Heart right ventricle (tissue), 16 donors: ENCODE measurements at regions not wholly inside any gene's neighbourhood (a gene's known extent, or its start where the extent isn't known, plus 50 kb on each side); places are given as distances from the start of the nearest gene placed in this dataset.

ENCODE experiments used
- ATAC-seq, 8 donors: fragments of 200-7000 bp; cut with Tn5 transposase; one replicate each; pipeline ENCODE4 v1.9.1; 2020; ENCODE audit warnings: mild to moderate bottlenecking in 8 of 8, moderate library complexity in 8 of 8, moderate number of reproducible peaks in 1 of 8
- DNase-seq, 2 donors: peaks; one replicate each; pipeline ENCODE4 v3.0.0-alpha.2; 2020
- H3K27ac ChIP-seq, 10 donors: fragments of 200-600 bp; sonication (generic) in 2 of 10; one replicate each; pipeline versions ENCODE4 v1.5.0 to v1.8.0; 2020 to 2022; ENCODE audit warnings: mild to moderate bottlenecking in 3 of 10
- H3K27me3 ChIP-seq, 7 donors: fragments of 200-600 bp; one replicate each; pipeline ENCODE4 v1.8.0; 2021 to 2022; ENCODE audit warnings: mild to moderate bottlenecking in 2 of 7
- H3K36me3 ChIP-seq, 9 donors: fragments of 200-600 bp; sonication (generic) in 1 of 9; one replicate each; pipeline versions ENCODE4 v1.5.0 to v1.8.0; 2020 to 2022; ENCODE audit warnings: mild to moderate bottlenecking in 2 of 9
- H3K4me1 ChIP-seq, 9 donors: fragments of 200-600 bp; sonication (generic) in 1 of 9; one replicate each; pipeline versions ENCODE4 v1.5.0 to v1.8.0; 2020 to 2022; ENCODE audit warnings: mild to moderate bottlenecking in 4 of 9
- H3K4me3 ChIP-seq, 10 donors: fragments of 200-600 bp; sonication (generic) in 2 of 10; one replicate each; pipeline versions ENCODE4 v1.5.0 to v1.8.0; 2020 to 2022; ENCODE audit warnings: mild to moderate bottlenecking in 7 of 10, moderate library complexity in 2 of 10
- H3K9me3 ChIP-seq, 11 donors: fragments of 200-600 bp in 10 of 11; sonication (generic) in 2 of 11; one replicate each; pipeline versions ENCODE4 v1.5.0 to v1.8.0; 2013 to 2022; ENCODE audit warnings: mild to moderate bottlenecking in 2 of 11, control low read depth in 1 of 11, moderate library complexity in 1 of 11
- WGBS, 2 donors: extraction: QIAGEN DNeasy Blood & Tissue Kit; methylation state at CpG; one replicate each; pipeline ENCODE4 v1.1.7; 2013; ENCODE audit warnings: inconsistent platforms in 1 of 2; 5-methylcytosine and 5-hydroxymethylcytosine counted together
- intact Hi-C, 10 donors: fragments of 100-400 bp; cut with DNase I; formaldehyde crosslinking; loops; one replicate each; pipeline versions ENCODE4 v1.11.1 to v1.14.2; 2022
- TF ChIP-seq, protein P1 (sequence below), 9 donors: fragments of 200-600 bp; sonication (generic) in 2 of 9; IDR thresholded peaks; one replicate each; pipeline versions ENCODE4 v1.5.0 to v1.8.0; 2021 to 2022; ENCODE audit warnings: antibody characterized with exemption in 9 of 9, mild to moderate bottlenecking in 5 of 9, moderate library complexity in 1 of 9
- donor health status: Arrhythmogenic right ventricular cardiomyopathy.
- donor health status: ischemic (EF 13 %, LVEDD 7.1; RV severe dilation, severe dysfunction).
- donor health status: healthy with polysubstance abuse.
- donor health status: DM: no; HTN: yes; CAD: no.
- donor health status: DM: no; HTN: no; CAD: no.
- donor health status: ischemic (EF 25% LVEDD 6.9; RV normal size, moderate dysfunction).
- donor health status: ischemic (EF 25% LVEDD 5.7; RV mildly dilated, moderate dysfunction).
- donor health status: healthy.
- donor health status: DM: yes; HTN: yes; CAD: no.
- donor health status: Ischemic cardiomyopathy.
- donor health status: ischemic (EF 35%, LVEDD 5.7; RV mildly dilated, moderate dysfunction).
- donor health status: nonischemic (EF 11% LVEDD 7.7; RV severe dilation, severe dysfunction).
- donor health status: DM: yes; HTN: yes; CAD: no.
- donor health status: PGD.
- donor health status: ischemic (EF 29% LVEDD 5.4; RV normal size, mild dysfunction).
- donor health status: nonischemic (EF 23%, LVEDD 6.1; RV moderate dilation, normal function).

DNA sequence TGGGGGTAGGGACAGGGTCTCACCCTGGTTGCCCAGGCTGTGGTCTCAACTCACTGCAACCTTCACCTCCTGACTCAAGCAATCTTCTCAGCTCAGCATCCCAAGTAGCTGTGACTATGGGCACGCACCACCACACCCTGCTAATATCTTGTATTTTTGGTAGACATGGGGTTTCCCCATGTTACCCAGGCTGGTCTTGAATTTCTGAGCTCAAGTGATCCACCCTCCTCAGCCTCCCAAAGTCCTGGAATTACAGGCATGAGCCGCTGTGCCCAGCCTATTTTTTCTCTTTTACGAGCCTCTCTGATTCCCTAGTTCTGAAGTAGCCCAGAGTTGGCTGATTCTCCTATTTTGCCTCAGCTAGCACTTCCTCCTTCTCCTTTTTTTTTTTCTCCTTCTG is 83.6 kb downstream of the ZNF280B start:
- intact Hi-C loops, result no loop called here
- Histone ChIP-seq H3K36me3 (no peaks in the 10 kb centered on the region), H3K27ac (no peak overlapping the region), H3K9me3 (no peaks in the 10 kb centered on the region), H3K27me3 (peaks cover 6 to 60% (median 33%) of the 10 kb centered on the region in 7 donors), H3K4me1 (peaks cover 0 to 6% (median 0%) of the 10 kb centered on the region in 9 donors), H3K4me3 (no peak overlapping the region)
- DNase-seq (no peak), ATAC-seq (no peak)
- TF ChIP-seq, protein P1, sequence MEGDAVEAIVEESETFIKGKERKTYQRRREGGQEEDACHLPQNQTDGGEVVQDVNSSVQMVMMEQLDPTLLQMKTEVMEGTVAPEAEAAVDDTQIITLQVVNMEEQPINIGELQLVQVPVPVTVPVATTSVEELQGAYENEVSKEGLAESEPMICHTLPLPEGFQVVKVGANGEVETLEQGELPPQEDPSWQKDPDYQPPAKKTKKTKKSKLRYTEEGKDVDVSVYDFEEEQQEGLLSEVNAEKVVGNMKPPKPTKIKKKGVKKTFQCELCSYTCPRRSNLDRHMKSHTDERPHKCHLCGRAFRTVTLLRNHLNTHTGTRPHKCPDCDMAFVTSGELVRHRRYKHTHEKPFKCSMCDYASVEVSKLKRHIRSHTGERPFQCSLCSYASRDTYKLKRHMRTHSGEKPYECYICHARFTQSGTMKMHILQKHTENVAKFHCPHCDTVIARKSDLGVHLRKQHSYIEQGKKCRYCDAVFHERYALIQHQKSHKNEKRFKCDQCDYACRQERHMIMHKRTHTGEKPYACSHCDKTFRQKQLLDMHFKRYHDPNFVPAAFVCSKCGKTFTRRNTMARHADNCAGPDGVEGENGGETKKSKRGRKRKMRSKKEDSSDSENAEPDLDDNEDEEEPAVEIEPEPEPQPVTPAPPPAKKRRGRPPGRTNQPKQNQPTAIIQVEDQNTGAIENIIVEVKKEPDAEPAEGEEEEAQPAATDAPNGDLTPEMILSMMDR (IDR thresholded peaks at IDR 0.05), result no peak
- 74 to 83% methylated on average over 3 of the region's 3 CpGs for WGBS, 2 donors

DNA sequence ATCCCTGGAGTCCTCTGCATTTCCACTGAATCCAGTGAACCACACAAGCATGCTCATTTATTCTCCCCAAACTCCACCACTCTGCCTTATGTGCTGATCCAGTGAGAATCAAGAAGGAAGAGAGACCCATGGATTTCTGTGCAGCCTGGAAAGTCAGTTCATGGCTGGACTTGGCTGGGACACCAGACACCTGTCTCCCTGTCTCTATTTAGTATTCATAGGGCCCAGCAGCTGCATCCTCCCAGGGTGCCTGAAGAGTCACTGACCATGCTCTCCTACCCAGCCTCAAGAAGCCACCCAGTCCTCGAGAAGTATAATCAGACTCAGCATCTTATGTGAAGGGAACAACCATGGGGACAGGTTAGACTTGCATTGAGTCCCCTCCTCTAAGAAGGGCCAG is 83.2 kb downstream of the ZNF280B start:
- DNase-seq, result no peak
- Histone ChIP-seq H3K27me3 (peaks cover 6 to 63% (median 30%) of the 10 kb centered on the region in 7 donors), H3K4me3 (no peak overlapping the region), H3K4me1 (peaks cover 0 to 6% (median 0%) of the 10 kb centered on the region in 9 donors), H3K36me3 (no peaks in the 10 kb centered on the region), H3K9me3 (no peaks in the 10 kb centered on the region), H3K27ac (no peak overlapping the region)
- WGBS, 2 donors, result 65 to 73% methylated on average over 1 of the region's 1 CpG
- peak in 2 of 8 donors; percentile 21 to 26 for ATAC-seq
- intact Hi-C loops, result no loop called here
- TF ChIP-seq, protein P1 (IDR thresholded peaks at IDR 0.05), result no peak

DNA sequence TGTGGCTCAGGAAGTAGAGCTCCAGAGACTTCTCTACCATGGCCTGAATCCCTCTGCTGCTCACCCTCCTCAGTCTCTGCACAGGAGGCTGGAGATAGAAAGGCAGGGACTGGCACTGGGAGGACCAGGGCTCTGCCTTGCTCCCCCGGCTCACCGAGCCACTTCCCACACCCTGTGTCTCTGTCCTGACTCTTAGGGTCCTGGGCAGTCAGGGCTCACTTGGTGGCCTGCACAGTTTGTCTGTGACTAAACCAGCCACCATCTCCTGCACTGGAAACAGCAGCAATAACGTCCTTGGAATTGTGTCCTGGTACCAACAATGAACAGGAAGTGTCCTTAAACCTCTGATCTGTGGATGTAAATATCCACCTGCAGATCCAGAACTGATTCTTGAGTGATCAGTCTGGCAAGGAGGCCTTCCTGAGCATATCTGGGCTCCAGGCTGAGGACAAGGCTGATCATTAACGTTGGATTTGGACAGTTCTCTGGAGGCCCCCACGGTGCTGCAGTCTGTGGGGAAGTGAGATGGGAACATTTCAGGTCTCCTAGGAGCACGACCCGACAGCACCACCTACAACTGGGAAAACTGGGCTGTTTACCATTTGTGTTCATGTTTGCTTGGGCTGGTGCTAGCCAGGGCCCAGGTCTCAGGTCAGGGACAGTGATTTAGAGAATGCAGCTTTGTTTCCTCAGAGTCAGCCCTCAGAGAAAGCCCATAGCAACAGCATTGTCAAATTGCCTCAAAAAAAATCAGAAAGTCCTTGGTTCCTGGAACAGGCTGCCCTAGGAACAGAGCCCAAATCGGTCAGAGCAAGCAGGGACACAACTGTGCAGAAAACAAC is 82.5 kb downstream of the ZNF280B start:
- no peak for DNase-seq
- Histone ChIP-seq H3K4me3 (no peak overlapping the region), H3K4me1 (peaks cover 0 to 6% (median 0%) of the 10 kb centered on the region in 9 donors), H3K27me3 (peaks cover 6 to 70% (median 25%) of the 10 kb centered on the region in 7 donors), H3K27ac (no peak overlapping the region), H3K36me3 (no peaks in the 10 kb centered on the region), H3K9me3 (no peaks in the 10 kb centered on the region)
- peak in 1 of 8 donors; percentile 64 for ATAC-seq
- 53 to 54% methylated on average over 8 of the region's 8 CpGs for WGBS, 2 donors
- TF ChIP-seq, protein P1 (IDR thresholded peaks at IDR 0.05), result no peak
- intact Hi-C loops, result no loop called here

DNA sequence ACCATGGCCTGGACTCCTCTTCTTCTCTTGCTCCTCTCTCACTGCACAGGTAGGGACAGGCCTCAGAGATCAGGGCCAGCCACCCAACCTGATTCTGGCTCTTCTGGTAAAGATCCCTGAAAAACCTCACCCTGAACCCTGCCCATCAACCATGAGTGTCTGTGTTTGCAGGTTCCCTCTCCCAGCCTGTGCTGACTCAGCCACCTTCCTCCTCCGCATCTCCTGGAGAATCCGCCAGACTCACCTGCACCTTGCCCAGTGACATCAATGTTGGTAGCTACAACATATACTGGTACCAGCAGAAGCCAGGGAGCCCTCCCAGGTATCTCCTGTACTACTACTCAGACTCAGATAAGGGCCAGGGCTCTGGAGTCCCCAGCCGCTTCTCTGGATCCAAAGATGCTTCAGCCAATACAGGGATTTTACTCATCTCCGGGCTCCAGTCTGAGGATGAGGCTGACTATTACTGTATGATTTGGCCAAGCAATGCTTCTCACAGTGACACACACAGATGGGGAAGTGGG is 80.9 kb downstream of the ZNF280B start:
- intact Hi-C loops, result no loop called here
- Histone ChIP-seq H3K4me1 (peaks cover 0 to 6% (median 0%) of the 10 kb centered on the region in 9 donors), H3K9me3 (no peaks in the 10 kb centered on the region), H3K36me3 (no peaks in the 10 kb centered on the region), H3K4me3 (no peak overlapping the region), H3K27ac (no peak overlapping the region), H3K27me3 (peaks cover 6 to 66% (median 20%) of the 10 kb centered on the region in 7 donors)
- ATAC-seq (no peak), DNase-seq (no peak)
- TF ChIP-seq, protein P1 (IDR thresholded peaks at IDR 0.05), result no peak
- 86 to 88% methylated on average over 4 of the region's 4 CpGs for WGBS, 2 donors
